ENCODE measurements at regions not wholly inside any gene's neighbourhood (a gene's known extent, or its start where the extent isn't known, plus 50 kb on each side); places are given as distances from the start of the nearest gene placed in this dataset.
"Not testable (repeated sequence)": the region's sequence is repeated elsewhere in the genome, so short reads cannot be mapped to it uniquely, and the experiment has no call there.

DNA sequence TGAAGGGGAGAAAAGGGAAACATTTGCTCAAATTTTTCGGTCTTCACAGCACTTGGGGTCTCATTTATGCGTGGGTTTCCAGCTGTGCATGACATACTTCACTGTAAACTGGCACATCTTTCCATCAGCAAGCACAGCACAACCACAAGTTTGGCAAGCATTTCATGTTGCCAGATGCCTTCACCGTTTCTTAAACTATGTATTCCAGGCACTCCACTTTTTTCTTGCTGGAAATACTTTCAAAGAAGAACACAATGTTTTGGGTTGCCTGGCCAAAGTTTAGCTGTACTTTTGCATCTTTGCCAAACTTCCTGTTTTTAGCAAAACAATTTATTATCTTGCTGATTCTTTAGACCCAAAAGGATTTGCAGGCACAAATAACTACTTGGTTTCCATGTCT is 194.6 kb upstream of the MEIS1 start:
- no peak for DNase-seq

DNA sequence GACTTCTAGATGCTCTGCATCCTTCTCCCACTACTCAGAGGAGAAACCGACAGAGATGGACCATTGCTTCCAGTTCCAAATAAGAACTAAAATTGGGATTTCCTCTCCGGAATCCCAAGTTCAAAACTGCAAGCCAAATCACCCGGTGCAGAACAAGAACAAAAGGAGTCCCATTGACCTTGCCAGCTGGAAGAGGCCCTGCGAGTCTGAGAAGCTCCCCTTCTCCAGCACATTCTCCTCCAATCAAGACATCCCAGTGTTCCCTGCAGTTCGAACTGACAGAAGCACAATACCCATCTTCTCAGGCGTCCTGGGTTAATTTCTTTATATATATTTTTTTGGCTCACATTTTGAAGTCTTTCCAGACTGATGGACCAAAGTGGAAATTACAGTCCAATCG is 195.3 kb upstream of the MEIS1 start:
- no peak for DNase-seq

DNA sequence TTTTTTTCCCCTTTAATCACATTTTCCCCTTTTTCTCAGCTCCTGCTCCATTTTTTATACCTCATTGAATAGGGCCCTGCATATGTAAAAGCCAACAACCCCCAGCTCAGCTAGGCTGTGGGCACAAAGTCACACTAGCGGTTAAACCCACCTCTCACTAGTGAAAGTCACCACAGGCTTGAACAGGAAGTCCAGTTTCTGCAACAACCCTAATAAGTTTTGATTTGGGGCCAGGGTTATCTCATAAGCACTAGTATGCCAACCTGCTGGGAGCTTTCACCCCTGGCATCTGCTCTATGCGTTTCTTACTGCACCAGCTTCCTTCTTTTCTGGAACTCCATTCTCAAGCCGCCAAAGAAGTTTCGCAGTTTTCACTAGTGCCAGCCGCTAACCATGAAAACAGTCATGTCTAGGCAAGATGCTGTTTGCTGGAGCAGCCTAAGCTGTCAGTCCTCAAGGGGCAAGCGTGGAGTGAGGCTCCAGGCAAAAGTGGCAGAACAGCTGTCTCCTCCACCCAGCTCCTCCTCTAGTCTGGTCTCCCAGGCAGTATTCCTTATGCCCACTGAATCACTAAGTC is 197.0 kb upstream of the MEIS1 start:
- DNase-seq: peak in 1 of 2 experiments; percentile 8

DNA sequence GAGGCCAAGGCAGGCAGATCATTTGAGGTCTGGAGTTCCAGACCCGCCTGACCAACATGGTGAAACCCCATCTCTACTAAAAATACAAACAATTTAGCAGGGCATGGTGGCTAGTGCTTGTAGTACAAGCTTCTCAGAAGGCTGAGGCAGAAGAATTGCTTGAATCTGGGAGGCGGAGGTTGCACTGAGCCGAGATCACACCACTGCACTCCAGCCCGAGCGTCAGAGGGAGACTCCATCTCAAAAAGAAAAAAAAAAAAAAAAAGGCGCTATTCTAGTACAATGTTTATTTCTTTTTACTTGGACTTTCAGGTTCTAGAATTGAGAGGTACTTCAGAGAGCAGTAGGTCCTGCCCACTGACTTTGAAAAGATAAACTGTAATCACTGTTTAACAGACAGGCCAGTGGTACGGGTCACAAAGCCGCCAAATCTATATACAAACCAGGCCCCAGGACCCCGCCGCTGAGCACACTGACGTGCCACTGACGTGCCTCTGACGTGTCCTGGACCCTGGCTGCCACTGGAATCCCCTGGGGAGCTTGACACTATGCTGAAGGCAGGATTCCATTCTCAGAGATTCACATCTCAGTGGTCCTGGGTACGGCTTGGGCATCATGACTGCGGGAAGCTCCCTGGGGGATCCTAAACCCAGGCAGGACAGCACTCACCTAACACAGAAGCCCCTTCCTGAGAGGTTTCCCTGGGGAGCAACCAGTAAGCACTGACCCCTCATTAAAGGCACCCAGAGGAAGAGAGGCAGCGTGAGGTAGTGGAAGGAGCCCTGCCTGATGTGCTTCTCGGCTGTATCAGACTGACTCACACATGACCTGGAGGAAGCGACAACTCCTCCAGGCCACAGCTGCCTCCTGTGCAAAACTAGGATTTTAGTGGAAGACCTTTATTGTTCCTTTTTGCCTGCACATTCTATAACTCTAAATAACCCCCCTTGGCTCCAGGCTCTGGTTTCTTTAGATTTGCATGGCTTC is 197.8 kb upstream of the MEIS1 start:
- DNase-seq: no peak

DNA sequence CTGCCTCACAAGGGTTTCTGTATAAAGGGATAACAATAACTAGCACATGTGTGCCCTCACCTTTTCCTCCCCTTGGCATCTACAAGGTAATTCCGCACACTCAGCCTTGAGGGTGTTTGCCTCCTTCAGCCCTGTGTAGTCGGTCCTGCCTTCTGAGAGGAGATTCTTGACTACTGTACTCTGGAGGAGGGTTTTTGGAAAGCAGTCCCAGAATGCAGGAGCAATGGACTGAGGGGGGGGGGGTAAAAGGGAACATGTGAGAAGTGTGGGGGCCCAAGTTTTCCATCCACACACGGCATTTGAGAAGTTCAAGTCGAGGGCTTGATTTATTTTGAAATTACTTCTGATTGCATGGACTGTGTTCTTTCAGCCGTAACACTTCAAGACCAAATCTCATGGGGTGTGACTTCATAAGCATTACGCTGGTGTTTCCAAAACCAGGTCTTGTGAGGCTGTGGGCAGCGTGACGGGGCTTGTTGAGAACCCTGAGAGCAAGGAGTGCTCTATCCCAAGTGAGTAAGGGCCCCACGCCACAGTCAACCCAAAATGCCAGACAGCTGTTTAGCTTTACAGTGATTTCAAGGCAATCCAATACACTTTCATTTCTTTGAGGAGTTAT is 198.7 kb upstream of the MEIS1 start:
- DNase-seq: no peak

DNA sequence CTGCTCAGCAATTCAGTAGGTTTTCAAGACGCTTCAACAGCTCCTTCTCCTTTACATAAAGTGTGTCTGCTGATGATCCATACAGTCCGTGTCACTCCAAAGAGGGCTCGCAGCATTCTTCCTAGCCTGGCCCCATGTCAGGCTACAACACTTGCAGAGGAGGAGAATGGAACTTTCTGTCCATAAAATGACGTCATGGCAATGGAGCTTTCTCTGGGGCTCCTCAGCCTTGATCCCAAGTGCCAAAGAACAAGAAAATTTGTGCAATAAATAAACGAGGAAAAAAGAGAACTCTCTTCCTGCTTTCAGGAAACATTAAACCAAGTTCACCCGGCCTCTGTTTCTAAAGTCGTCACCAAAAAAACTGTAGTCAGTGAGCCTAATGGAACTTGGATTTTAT is 199.5 kb upstream of the MEIS1 start:
- DNase-seq: no peak

DNA sequence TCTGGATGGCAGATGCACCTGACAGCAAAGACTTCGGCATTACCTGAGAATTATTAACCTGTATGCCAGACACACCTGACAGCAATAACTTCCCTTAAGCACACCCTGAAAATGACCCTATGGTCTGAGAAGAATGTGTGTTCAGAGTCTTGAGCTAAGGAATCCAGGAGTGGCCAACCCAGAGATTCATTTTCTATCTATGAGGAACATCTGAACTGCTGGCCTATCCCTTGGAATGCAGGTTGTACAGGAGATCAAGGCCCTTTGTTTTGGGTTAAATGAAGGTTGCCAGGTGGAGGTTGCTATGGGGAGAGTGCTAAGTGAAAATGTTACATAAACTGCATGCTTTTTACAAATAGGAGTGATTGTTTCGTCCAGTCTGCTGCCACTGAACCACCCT is 200.9 kb upstream of the MEIS1 start:
- DNase-seq: no peak

DNA sequence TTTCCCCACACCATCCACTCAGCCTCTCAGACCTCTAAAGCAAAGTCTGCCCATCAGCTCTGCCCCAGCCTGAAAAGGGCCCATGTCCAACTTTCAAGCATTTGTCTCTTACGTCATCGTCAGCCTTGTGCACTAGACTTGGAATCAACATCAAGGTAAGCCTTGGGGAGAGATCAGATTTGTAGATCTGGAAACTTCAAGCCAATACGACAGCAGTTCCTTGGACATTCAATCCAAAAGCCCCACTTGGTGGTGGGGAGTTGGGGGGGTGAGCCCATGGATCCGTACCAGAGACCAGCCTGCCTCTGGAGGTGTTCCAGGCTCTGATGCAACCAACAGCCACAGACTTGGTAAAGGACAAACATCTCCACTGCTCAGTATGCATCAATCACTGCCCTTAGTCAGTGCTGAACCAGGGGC is 206.8 kb upstream of the MEIS1 start:
- DNase-seq: no peak

DNA sequence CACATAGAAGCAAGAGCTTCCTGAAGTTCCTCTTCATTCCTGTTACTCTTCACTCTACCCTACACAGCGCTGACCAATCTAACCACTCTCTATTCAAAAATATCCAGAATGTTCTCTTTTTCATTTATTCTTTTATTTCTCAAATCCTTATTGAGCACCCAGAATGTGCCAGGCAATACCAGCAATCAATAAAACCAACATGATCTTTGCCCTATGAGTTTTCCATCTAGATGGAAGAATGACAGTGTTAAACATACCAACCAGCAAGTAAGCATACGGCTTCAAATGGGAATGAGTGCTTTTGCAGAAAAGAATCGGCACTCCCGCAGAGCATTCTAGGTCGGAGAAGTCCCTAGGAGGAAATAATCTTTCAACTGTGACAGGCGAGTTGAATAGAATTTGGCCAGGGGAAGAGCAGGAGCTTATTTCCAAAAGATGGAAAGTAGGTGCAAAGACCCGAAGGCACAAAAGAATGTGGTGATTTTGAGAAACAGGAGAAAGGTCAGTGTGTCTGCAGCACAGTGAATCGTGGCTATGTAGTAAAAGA is 217.8 kb upstream of the MEIS1 start:
- DNase-seq: no peak

DNA sequence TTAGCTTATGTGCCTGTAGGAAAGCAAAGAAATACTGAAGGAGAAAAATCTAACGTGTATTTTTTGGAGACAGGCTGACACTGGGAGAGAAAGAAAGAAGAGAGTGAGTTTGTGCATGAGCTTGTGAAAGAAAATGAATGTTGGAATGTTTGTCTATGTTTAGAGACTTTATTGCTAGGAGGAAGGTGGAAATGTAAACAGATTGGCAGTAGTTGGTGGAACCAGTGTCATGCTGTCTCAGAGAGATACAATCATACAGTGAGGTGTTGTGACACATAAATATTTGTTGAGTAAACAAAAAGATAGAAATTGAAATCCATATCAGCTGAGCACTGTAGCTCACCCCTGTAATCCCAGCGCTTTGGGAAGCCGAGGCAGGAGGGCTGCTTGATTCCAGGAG is 222.2 kb upstream of the MEIS1 start:
- no peak for DNase-seq

DNA sequence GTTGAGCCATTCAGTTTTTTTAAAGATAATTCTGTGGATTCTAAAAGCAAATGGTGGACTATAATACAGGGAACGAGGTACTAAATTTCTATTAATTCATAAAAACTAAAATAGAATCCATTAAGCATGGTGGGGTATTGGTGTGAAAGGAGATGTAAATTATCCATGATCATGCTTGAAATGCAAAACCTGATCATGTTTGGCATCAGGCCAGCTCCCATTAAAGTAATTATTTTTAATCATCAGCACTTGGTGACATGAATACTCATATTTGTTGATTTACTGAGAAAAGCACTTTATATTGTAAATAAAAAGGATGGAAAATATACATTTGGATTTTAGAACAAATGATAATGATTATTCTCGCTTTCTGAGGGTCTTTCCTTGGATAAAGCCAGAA is 232.3 kb upstream of the MEIS1 start:
- no peak for DNase-seq

DNA sequence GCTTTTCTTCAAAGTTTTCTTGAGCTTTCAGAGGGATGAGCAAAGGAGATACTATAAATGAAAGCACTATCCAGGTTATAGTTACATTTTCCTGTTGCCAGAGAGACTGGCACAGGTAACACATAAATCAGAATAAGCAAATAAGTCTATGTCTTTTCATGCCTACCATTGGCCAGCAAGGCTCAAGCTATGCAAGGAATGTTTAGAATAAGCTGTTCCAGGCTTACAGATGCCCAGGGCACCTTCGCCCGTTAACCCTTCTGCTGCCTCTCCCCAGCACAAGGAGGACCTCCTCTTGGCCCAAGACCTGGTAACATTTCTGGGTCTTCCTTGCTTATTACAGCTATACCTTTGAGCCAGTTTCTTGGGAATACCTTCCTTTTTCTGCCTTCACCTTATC is 233.7 kb upstream of the MEIS1 start:
- DNase-seq: no peak

DNA sequence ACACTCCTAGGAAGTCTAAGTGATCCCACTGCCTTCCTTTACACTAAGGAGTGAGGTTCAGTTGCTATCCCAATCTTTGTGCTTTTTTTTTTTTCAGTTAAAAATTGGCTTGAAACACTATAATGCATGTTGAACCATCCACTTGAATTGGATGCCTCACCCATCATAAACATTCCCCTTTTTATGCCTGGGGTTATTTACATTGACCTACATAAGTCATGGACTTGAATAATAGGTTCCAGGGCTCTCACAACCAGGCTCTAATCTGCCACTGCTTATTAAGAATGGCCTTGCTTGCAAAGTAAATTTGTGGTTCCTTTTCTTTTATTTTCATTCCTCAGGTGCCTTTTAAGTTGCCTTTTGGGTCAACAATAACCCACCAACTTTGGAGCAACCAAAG is 236.1 kb upstream of the MEIS1 start:
- DNase-seq: no peak

DNA sequence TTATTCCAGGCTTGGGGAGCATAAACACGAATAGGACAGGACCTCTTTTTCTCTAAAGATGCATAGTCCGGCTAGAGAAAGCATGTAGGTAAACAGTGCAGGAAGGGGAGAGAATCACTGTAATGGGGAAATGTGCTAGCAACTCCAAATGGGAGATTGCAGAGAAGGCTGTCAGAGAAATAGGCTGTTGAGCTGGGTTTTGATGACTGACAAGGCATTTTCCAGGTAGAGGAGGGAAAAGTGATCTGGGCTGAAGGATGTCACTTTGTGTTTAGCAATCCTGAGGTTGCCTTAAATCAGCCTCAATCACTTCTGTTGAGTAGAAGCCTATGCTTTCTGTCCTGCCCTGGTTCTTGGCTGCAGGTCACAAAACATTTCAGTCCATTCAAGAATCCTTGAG is 242.0 kb upstream of the MEIS1 start:
- no peak for DNase-seq

DNA sequence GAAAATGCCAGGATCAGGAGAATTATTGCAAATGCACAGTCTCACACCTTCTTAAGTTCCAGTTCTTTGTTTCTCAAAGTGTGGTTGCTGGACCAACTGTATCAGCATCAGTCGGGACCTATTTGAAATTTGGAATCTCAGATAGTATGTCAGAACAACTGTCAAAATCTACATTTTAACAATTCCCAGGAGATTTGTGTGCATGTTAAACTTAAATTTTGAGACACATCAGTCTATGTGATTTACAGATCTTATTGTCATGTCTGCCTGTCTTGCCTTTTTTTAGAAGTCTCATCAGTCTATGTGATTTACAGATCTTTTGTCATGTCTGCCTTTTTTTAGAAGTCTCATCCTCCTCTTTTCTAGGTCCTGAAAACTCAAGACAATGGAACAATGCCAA is 243.6 kb upstream of the MEIS1 start:
- no peak for DNase-seq

DNA sequence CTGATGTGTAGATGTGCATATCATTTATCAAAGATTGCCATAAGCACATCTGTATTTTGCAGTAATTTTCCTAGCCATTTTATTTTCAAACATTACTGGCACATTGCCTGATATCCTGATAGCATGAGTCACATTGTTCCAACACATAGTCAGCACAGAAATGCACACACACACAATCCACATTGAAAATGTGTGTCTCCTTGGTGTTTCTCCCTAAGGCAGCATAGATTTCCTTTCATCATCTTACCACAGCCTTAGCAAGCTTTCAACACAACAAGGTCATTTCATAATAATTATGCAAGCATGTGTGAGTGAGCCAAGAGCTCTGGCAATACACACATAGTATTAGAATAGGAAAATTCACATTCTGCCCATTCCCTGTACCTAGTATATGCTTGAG is 245.4 kb upstream of the MEIS1 start:
- no peak for DNase-seq

DNA sequence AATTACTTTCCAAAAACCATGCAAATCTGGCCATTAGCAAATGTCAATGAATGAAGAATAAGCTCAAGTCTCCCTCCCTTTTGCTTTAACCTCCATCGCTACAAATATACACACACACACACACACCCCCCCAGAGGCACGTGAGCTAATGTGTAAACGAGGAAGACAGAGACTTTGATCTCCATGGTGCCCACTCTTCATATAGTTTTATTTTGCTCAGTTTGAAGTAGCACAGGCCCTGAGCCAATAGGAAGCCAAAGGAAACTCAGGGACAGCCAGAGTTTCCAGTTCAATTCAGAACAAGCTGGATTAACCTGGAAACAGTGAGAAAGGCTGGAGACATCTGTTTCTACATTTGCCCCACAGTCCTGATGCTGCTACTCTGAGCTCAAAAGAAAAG is 248.4 kb upstream of the MEIS1 start:
- no peak for DNase-seq

DNA sequence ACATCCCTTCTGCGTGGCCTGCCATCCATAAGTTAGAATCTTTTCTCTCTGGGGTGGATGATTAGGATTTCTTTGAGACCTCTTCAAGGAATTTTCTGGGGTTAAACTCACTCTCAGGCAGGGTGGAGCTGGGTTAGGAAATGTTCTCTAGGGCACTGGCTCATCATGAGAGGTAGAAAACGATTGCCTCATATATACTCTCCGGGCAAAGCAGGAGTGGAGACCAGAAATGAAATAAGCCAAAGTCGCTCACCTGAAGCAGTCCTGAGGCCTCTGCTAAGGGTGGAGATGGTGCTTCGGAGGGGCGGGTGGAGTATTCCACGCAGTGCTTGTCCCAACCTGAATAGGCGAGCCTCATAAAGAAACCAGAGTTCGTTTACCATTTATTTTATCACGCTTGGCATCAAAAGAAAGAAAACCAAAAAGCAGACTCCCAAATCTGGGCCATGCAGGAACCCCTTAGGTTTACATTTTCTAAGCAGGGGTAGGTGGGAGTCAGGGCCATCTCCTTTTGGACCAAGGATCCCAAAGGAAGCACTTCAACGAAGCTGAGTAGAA is 249.3 kb upstream of the MEIS1 start:
- DNase-seq: no peak

DNA sequence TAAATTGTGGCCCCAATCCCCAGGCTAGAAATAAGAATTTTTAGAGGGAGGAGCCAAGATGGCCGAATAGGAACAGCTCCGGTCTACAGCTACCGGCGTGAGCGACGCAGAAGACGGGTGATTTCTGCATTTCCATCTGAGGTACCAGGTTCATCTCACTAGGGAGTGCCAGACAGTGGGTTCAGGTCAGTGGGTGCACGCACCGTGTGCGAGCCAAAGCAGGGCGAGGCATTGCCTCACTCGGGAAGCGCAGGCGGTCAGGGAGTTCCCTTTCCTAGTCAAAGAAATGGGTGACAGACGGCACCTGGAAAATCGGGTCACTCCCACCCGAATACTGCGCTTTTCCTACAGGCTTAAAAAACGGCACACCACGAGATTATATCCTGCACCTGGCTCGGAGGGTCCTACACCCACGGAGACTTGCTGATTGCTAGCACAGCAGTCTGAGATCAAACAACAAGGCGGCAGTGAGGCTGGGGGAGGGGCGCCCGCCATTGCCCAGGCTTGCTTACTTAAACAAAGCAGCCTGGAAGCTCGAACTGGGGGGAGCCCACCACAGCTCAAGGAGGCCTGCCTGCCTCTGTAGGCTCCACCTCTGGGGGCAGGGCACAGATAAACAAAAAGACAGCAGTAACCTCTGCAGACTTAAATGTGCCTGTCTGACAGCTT is 257.7 kb upstream of the MEIS1 start:
- not testable (repeated sequence) for DNase-seq

DNA sequence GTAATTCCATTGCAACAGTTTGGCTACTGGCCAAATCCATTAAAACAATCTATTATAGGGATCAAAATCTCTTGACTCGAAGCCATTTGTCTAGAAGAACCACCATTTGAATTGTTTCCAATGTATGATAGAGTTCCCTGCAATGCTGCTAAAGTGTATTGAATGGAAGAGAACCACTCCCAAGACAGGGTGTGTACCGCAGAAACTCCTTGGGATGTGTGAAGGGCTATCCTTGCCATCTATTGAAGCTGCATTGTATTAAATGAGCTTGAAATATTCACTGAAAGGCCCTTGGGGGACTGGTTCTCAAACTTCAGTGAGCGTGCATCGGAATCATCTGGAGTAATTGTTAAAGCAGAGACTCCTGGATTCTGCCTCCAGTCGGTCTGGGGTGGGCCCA is 260.4 kb upstream of the MEIS1 start:
- no peak for DNase-seq

DNA sequence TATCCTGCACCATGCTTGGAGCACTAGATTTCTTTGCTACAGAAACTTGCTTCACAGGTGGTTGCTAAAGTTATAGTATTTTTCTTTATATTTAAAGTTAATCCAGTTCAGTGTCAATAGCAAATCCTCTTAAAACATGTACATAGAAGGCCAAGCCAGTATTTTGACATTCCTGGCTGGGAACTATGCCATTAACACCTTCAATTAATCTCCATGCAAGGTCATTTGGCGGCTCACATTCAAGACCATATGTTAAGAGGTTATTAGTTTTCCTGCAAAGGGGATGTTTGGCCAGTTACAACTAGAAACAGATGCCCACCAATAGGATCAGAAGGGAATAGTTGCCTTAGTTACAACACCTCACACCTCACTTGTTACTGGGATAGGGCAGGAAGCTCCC is 261.3 kb upstream of the MEIS1 start:
- DNase-seq: peak in 1 of 2 experiments; percentile 3

DNA sequence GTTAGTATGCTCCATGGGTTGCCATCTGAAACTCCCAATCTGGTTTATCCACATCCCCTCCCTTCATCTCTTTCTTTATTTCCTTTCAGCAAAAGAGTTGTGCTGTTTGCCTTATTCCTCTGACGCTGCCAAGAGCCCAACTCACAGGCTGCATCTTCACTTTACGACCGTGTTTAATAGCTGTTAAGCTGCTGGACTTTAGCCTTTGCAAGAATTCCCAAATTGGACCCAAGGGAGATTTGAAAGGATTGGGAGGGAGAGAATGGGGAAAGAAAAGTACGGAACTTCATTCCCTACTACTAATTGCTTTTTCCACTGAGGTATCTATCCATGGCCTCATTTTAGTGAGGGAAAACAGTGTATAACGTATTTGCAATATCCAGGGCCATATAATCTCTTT is 263.4 kb upstream of the MEIS1 start:
- no peak for DNase-seq

DNA sequence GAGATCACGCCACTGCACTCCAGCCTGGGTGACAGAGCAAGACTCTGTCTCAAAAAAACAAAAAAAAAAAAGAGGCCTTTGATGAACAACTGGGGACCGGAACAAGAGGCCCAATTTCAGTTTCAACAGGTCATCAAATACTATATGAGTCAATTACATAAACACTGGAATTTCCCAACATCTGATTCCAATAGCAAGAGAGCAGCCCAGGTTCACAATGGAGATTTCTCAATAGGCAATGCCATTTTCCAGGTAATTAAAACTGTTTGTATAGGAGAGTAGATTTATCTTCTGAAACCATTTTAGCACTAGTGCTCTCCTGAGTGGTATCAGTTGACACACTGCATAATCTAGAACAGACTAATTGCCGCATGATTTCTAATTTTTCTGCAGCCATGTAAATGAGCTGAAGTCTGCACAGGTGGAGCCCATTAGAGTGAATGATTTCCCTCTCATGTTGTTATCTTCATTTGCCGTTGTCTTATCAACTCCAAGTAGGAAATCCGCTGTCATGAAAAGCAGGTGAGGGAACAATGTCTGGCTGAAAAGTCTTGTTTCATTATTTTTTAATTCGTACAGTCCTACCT is 264.1 kb upstream of the MEIS1 start:
- no peak for DNase-seq
